Frontal cortex (tissue), 3 donors: ENCODE measurements at regions not wholly inside any gene's neighbourhood (a gene's known extent, or its start where the extent isn't known, plus 50 kb on each side); places are given as distances from the start of the nearest gene placed in this dataset.
A peak's percentile ranks its signal among the peaks of the same experiment; 100 is the strongest.

Source experiments
- DNase-seq, 2 donors: peaks; one replicate each; pipeline ENCODE4 v3.0.0; 2012; ENCODE audit warnings: low spot score in 2 of 2
- FAIRE-seq: peaks from 2 replicates; lab custom pipeline; 2012; peaks lifted over from hg19 to GRCh38; lab: Jason Lieb, UNC
- donor health status: control.
- donor health status: control.
- donor health status: control.

DNA sequence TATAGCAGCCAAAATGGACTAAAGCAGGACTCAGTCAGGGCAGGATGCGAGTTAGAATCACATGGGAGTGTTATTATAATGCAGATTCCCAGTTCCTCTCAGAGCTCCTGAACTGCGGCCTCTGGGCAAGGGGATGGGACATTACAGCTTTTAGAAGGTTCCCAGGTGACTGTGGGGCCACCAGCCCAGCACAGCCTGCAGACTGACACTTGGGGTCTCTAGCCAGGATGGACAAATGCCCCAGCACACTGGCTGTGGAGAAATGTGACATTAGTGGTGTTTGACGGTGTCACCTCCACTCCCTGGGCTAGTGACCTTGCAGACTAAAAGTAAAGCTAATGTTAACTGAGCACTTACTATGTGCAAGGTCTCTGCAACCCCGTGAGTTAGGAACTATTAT is 238.0 kb upstream of the HS6ST1 start:
- FAIRE-seq, result no peak

DNA sequence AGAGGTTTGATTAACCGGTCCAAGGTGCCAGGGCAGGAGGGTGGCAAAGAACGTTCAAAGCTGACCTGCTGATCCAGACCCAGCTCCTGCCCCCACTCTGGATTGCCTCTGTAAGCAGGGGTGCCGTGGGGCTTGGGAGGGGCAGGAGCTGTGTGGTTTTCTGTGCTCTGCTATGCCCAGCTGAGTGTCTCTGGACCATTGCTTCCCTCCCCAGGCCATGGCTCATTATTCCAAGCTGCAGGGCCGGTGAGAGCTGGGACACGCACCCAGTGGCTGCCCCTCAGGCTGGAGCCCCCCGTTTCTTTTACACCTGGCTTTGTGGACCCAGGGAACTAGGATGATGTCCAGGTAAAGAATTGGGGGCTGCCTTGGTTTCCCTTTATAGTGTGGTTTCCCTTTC is 238.4 kb upstream of the HS6ST1 start:
- FAIRE-seq, result no peak
- DNase-seq, result no peak

More for the DNA sequence above, 238.0 kb upstream of the HS6ST1 start:
- no peak for DNase-seq

DNA sequence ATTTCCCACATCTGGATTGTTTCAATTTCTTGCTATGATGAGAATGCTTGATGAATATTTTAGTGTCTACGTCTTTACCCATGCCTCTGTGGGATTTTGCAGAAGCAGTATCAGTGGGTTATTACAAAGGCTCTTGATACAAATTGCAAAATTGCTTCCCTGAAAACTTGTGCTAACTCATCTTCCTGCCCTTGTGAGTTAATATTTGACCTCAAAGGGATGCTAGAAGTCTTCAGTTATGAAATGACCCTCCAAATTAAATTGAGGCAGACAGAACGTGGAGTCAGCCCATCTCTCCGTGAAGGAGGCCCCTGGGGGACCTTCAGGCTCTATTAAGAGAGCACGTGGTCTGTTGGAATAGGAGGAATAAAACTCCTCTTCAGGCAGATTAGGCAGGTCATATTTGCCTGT is 239.2 kb upstream of the HS6ST1 start:
- FAIRE-seq, result no peak
- DNase-seq, result no peak

DNA sequence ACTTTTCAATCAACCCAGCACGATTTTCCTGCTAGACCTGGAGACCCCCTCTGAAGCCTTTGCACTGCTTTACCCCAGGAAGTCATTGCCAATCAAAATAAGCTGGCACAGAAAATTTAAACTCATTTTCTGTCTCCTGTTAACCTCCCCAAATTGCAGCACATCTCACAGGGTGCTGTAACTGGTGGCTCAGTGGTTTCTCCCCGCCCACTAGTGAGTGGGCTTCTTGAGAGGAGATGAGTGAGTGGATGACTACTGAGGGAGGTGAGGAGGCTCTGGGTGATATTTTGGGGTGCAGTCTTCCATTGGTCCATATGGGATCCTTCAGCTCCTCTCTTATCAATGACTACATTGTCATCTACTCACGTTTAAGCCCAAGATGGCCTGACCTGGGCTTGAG is 239.8 kb upstream of the HS6ST1 start:
- no peak for FAIRE-seq

DNA sequence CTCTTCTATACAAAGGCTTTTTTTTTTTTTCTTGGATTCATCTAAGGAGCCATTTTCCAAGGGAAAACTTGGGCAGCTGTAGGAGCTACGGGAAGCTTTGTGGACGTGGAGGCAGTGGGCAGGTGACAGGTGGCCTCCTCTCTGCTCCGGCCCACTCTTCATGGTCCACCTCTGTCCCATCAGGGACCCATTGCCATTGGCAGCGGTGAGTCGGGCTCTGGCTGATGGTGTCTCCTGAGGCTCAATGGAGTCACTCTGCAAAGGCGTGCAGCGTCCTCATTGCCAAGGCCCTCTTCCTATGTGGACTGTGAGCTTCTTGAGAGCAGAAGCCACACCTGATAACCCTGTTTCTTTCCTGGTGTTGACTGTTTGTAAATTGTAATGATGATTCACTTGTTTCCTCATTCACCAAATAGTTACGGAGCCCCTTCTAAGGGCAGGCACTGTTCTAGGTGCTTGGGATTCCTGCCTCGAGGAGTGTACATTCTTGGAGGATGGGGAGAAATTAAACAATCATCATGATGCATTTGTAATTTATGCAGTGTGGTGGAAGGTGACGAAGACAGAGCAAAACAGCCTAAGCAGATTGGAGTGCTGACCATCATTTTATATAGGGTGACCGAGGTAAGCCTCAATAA is 240.3 kb upstream of the HS6ST1 start:
- FAIRE-seq (no peak), DNase-seq (no peak)

More for the DNA sequence above, 239.8 kb upstream of the HS6ST1 start:
- no peak for DNase-seq

- no peak for DNase-seq
- FAIRE-seq, result no peak
Observed at GRCh38 chr2:128559533-128560515, 241.2 kb upstream of the HS6ST1 start.

DNA sequence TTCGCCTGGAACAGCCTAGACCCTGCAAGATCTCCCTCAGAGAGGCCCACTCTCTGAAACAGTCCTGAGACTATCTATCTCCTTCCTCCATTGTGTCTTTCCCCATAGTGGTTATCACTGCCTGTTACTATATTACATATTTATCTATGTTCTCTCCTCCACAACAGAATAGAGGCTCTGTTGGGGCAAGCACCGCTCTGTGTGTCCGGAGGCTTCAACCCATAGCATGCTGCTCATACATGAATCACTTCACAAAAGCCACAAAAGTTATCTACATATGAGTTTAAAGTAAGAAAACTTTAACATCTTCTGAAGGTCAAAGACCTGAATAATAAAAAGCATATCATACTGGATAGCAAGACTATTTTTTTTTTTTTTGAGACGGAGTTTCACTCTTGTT is 242.1 kb upstream of the HS6ST1 start:
- DNase-seq, result no peak

GRCh38 chr2:128562471-128563347 is 244.0 kb upstream of the HS6ST1 start:
- FAIRE-seq (no peak), DNase-seq (no peak)

More for the DNA sequence above, 242.1 kb upstream of the HS6ST1 start:
- FAIRE-seq, result no peak

DNA sequence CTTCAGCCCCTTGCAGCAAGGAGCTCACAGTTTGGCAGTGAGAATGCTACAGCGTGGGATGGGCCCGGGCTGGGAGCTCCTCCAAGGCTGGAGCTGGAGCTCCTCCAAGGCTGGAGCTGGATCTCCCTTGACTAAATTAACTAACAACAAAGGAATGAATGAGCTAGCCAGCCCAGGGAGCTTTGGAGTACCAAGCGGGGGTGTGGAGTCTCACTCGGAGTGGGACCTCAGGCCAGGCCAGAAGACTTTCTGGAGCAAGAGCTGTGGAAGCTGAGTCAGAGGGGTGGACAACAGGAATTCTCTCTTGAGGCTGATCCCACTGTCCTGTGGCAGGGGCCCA is 244.7 kb upstream of the HS6ST1 start:
- no peak for FAIRE-seq
- peak; percentile 27 to 64 for DNase-seq

DNA sequence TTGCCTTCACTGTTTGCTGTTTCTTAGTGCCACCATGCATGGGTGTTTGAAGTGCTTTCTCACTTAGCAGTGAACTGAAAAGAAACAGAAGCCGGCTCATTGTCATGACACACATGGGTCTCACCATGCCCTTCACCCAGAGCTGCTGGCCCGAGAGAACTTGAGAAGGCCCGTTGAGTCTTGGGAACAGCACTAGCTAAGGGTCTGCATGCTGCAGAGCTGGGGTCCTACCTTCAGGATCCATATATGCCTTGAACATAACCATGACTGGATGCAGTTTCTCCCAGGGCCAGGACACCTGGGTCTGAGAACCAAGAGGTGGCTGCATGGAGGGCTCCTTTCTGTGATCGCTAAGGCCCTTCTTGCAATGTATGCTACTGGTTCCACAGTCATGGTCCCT is 245.5 kb upstream of the HS6ST1 start:
- DNase-seq (no peak), FAIRE-seq (no peak)

- FAIRE-seq (no peak), DNase-seq (no peak)
Observed at GRCh38 chr2:128564551-128564950, 245.9 kb upstream of the HS6ST1 start.

- no peak for DNase-seq
- no peak for FAIRE-seq
Observed at GRCh38 chr2:128565441-128565840, 246.8 kb upstream of the HS6ST1 start.

- DNase-seq (no peak), FAIRE-seq (no peak)
Observed at GRCh38 chr2:128566671-128567070, 248.0 kb upstream of the HS6ST1 start.

GRCh38 chr2:128568106-128568505 is 249.4 kb upstream of the HS6ST1 start:
- DNase-seq, result no peak
- FAIRE-seq, result no peak

DNA sequence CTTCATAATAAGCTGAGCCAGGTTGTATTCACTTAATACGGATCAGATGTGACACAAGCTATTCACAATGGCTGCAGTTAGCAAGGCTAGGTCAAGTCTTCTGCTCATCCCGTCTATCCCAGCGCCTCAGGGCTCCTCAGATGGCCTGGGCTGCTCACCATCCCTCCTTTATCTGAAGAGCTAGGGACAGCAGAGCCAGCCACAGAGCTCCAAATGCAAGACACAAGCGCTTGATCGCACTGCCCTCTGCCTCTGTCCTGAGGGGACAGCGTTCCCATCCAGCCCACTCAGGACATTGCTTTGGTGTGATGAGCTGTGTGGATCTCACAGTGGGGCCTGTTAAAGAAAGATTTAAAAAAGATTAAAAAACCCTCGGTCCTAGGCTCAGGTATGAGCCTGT is 254.4 kb upstream of the HS6ST1 start:
- FAIRE-seq (no peak), DNase-seq (no peak)

DNA sequence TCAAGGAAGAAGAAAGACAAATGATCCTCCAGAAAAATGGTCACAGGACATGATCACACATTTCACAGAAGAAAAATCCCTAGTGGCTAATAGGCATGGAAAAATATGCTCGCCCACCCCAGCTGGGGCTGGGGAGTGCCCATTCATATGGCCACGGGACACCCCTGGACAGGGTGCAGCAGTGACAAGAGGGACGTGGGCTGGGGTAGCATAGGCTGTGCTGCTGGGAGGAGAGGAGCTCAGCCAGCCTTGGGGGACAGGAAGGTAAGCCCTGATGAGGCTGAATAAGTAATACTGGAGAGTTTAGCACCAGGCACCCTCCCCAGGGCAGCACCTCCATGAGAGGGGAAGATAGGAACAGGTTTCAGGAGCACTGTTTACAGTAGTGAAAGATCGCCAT is 254.9 kb upstream of the HS6ST1 start:
- FAIRE-seq, result no peak
- no peak for DNase-seq

DNA sequence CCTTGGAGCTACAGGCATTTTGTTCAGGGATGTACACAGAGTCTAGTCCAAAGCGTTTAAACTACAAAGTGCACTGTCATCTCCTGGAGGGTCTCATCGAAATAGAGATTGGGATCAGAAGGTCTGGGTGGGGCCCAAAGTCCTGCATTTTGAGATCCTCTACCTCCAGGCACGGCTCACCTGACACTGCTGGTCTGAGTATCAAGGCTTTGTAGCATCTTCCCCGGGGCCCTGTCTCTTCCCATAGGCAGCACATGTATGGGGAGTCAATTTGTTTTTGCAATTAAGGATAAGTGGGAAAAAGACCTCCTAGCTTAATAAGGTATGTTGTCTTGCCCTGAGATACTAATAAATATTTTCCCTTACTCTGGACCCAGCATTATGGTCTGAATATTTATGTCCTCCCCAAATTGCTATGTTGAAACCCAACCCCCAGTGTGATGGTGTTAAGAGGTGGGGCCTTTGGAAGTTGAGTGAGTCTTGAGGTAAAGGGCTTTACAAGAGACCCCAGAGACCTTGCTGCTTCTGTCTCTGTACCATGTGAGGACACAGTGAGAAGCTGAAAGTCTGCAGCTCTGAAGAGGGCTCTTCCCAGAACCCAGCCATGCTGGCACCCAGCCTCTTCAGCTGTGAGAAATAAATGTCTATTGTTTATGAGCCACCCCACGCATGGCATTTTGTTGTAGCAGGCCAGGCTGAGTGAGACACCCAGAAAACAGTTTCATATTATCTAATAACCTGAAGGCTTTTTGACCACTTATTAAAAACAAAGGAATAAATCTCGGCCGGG is 258.7 kb upstream of the HS6ST1 start:
- FAIRE-seq, result no peak

GRCh38 chr2:128578406-128579390 is 260.0 kb upstream of the HS6ST1 start:
- FAIRE-seq (no peak), DNase-seq (no peak)

More for the DNA sequence above, 258.7 kb upstream of the HS6ST1 start:
- no peak for DNase-seq
